DMS53 (cell line): ENCODE measurements at regions not wholly inside any gene's neighbourhood (a gene's known extent, or its start where the extent isn't known, plus 50 kb on each side); places are given as distances from the start of the nearest gene placed in this dataset.

ENCODE experiments used
- DNase-seq: peaks from one replicate; lab custom pipeline; 2025; lab: John Stamatoyannopoulos, UW

- no peak for DNase-seq
These were observed 94.0 kb upstream of the HNRNPA3 start for GRCh38 chr2:177118636-177119035.

- DNase-seq = no peak
These were observed 93.5 kb upstream of the HNRNPA3 start for GRCh38 chr2:177119099-177119498.

DNA sequence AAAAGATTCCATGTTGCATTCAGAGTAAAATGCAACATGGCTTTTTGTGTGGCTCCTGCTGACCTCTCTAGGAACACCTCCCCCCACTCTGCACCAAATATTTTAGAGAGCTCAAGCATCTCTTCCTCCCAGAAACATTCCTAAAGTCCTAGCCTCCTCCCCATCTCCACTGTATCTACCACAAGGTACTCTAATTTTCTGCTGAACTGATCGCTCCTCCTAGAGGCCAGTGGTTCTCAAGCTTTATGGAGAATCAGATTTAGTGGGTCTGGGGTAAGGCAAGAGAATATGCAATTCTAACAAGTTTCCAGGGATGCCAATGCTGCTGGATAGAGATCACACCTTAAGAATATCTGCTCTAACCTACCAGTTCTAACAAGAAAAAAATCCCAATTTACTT lies 89.5 kb upstream of the HNRNPA3 start:
- DNase-seq = no peak

DNA sequence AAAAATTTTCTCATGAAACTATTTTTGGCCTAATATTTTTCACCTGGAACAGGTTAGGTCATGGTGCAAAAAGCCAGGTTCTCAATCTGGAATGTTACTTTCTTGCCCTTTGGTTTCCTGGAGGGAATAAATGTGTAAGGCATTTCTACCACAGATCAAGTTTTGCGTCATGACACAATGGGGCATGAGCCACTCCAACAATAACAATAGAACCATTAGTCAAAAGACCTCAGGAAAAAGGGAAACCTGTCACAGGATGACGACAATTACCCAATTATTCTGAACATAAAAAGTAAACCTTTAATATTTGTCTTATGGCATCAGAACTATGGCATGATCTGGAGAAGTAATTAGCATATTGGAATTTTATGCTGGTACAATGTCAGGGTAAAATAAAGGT lies 88.2 kb upstream of the HNRNPA3 start:
- no peak for DNase-seq

GRCh38 chr2:177127821-177128220 lies 84.8 kb upstream of the HNRNPA3 start:
- DNase-seq = no peak

- peak; percentile 45 for DNase-seq
These were observed 83.0 kb upstream of the HNRNPA3 start for GRCh38 chr2:177129610-177130009.

DNA sequence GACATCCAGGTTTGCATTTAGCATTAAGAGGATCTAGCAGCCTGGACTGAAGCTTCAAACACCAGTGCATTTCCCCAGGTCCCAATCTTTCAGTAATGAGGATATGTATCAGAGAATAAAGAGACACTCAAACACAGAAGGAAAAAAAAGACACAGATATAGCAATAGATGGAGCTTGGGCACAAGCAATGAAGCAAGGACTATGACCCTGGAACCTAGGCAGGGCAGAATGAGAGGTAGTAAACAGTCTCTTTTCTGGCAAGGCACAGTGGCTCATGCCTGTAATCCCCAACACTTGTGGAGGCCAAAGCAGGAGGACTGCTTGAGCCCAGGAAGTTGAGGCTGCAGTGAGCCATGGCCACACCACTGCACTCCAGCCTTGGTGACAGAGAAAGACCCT lies 80.7 kb upstream of the HNRNPA3 start:
- DNase-seq = no peak

- no peak for DNase-seq
These were observed 73.8 kb upstream of the HNRNPA3 start for GRCh38 chr2:177138823-177139222.

- no peak for DNase-seq
These were observed 70.7 kb upstream of the HNRNPA3 start for GRCh38 chr2:177141866-177142265.

GRCh38 chr2:177143444-177143843 lies 69.2 kb upstream of the HNRNPA3 start:
- peak; percentile 57 for DNase-seq

- DNase-seq = peak; percentile 85
These were observed 65.4 kb upstream of the HNRNPA3 start for GRCh38 chr2:177147093-177147694.

DNA sequence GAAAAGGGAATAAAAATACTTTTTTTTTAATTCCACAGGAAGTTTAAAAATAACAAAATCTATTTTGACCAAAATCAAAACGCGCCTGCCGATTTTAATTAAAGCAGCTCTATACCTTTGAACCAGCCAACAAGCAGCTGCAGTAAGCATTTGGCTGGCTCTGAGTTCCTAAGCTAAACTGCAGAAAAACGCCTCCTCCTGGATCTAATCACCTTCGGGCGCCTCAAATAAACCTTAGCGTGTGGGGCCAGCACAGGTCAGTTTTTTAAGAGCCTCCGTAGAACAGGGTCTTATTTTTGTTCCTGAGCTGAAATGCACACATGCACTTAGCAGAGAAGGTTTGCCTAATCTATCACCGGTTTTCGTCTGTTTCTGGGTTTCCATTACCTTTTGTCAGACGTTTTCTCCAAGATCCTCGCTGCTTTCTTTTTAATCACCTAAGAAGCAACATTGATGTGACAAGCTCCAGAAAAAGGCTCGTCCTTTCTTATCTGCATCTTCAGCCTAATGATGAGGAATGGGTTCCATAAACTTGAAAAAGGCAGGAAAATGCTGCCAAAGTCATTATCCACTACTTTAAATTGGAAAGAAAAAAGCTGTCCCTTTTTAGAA lies 64.7 kb upstream of the HNRNPA3 start:
- peak; percentile 60 for DNase-seq

DNA sequence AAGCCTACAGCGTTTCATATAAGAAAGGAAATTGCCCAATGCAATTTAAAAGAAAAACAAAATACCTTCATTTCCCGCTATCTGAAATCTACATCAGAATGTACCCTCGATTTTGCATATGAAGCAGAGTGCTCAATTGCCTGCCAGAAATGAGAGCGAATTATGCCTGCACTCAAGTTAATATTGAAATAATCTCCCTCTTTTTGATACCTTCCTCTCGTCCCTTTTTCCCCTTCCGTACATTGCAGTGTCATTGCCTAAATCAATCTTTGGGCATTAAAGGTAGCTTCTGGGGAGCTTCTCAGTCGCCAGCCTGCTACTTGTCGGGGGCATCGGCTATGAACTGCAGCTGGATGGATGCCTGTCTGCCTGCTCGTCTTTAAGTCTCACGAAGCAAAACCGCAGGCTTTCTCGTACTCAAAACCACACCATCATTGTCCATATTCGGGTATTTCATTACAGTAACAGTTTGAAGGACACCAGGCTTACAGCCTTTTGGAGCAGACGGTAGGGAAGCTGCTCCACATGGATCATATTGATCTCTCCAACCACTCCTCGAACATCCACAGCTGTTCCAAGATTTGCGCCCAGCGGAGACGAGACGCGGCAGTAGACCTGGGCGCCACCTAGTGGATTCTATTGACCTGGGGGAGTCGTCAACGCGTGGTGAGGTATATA lies 64.0 kb upstream of the HNRNPA3 start:
- peak; percentile 94 for DNase-seq

- no peak for DNase-seq
These were observed 63.5 kb upstream of the HNRNPA3 start for GRCh38 chr2:177149155-177149503.

GRCh38 chr2:177153805-177154204 lies 58.8 kb upstream of the HNRNPA3 start:
- no peak for DNase-seq

DNA sequence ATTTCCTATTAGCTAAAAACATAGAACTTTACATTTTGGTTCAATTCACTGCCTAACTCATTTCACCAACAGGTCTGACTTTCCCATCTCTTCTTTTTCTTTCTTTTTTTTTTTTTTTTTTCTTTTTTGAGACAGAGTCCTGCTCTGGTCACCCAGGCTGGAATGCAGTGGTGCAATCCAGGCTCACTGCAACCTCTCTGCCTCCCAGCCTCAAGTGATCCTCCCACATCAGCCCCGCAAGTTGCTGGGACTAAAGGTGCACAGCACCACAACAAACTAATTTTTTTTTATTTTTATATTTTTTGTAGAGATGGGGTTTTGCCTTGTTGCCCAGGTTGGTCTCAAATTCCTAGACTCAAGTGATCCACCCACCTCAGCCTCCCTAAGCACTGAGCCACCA lies 57.8 kb upstream of the HNRNPA3 start:
- DNase-seq = no peak

DNA sequence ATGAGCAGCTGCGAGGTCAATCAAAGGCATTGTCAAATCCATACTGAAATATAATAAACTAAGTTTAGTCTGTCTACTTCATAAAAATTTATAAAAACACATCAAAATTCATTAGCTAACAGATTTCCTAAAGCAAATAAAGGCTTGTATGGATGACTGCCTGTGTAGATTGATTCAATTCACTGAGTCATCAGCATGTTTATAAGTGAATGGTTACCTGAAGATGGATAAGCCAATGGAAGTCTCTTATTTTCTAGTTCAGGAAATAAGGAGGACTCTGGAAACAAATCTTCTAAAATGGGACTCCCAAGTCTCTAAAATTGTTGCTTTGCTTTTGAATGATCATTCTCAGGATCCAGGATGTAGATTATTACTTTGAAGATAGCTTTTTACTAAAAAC lies 57.0 kb upstream of the HNRNPA3 start:
- peak; percentile 68 for DNase-seq

GRCh38 chr2:177161741-177162460 lies 50.7 kb upstream of the HNRNPA3 start:
- DNase-seq = peak; percentile 72
